GM19023 (cell line): ENCODE measurements at regions not wholly inside any gene's neighbourhood (a gene's known extent, or its start where the extent isn't known, plus 50 kb on each side); places are given as distances from the start of the nearest gene placed in this dataset.

ENCODE experiments used
- ATAC-seq: cut with Tn5 transposase; IDR thresholded peaks from one replicate; pipeline ENCODE4 v1.9.1; 2021; ENCODE audit warnings: mild to moderate bottlenecking, moderate library complexity; ENCODE audit not compliant: unreplicated experiment

- ATAC-seq, result no peak
Measured at GRCh38 chr10:94043431-94043990, 49.8 kb downstream of the PLCE1 start.

GRCh38 chr10:94046098-94046497 lies 52.4 kb downstream of the PLCE1 start:
- ATAC-seq, result no peak

GRCh38 chr10:94047293-94047692 lies 53.6 kb downstream of the PLCE1 start:
- no peak for ATAC-seq

GRCh38 chr10:94049911-94050310 lies 56.2 kb downstream of the PLCE1 start:
- no peak for ATAC-seq

GRCh38 chr10:94052281-94052680 lies 58.5 kb downstream of the PLCE1 start:
- no peak for ATAC-seq

- ATAC-seq, result no peak
Measured at GRCh38 chr10:94052866-94053791, 59.4 kb downstream of the PLCE1 start.

- no peak for ATAC-seq
Measured at GRCh38 chr10:94059178-94059883, 65.6 kb downstream of the PLCE1 start.

GRCh38 chr10:94061026-94061425 lies 67.3 kb downstream of the PLCE1 start:
- ATAC-seq, result no peak

GRCh38 chr10:94062611-94063010 lies 68.9 kb downstream of the PLCE1 start:
- no peak for ATAC-seq

- ATAC-seq, result no peak
Measured at GRCh38 chr10:94065362-94065761, 71.6 kb downstream of the PLCE1 start.

- ATAC-seq, result no peak
Measured at GRCh38 chr10:94065787-94066186, 72.1 kb downstream of the PLCE1 start.

GRCh38 chr10:94066411-94066810 lies 72.7 kb downstream of the PLCE1 start:
- ATAC-seq, result no peak

- no peak for ATAC-seq
Measured at GRCh38 chr10:94069884-94070283, 76.2 kb downstream of the PLCE1 start.

- ATAC-seq, result no peak
Measured at GRCh38 chr10:94074462-94074861, 80.7 kb downstream of the PLCE1 start.

- ATAC-seq, result no peak
Measured at GRCh38 chr10:94075506-94075905, 81.8 kb downstream of the PLCE1 start.

GRCh38 chr10:94076325-94076841 lies 82.7 kb downstream of the PLCE1 start:
- no peak for ATAC-seq

GRCh38 chr10:94077042-94077441 lies 83.3 kb downstream of the PLCE1 start:
- ATAC-seq, result no peak

- no peak for ATAC-seq
Measured at GRCh38 chr10:94080108-94080507, 86.4 kb downstream of the PLCE1 start.

- no peak for ATAC-seq
Measured at GRCh38 chr10:94083662-94084265, 90.0 kb downstream of the PLCE1 start.

- ATAC-seq, result no peak
Measured at GRCh38 chr10:94084344-94084743, 90.6 kb downstream of the PLCE1 start.

GRCh38 chr10:94085288-94085687 lies 91.6 kb downstream of the PLCE1 start:
- ATAC-seq, result no peak
